CD4-positive, alpha-beta T cell (primary cell): ENCODE measurements at regions not wholly inside any gene's neighbourhood (a gene's known extent, or its start where the extent isn't known, plus 50 kb on each side); places are given as distances from the start of the nearest gene placed in this dataset.

Experiments
- ATAC-seq: fragments of 200-7000 bp; cut with Tn5 transposase; one replicate; pipeline ENCODE4 v1.10.0; 2022; ENCODE audit warnings: mild to moderate bottlenecking; ENCODE audit not compliant: poor library complexity
- CTCF ChIA-PET: fragments of 350-600 bp; sonication (Branson Sonifier 250); formaldehyde crosslinking; loops from one replicate; lab custom pipeline; 2021; ENCODE audit warnings: antibody characterized with exemption, inconsistent platforms; lab: Charles Lee
- POLR2A ChIA-PET: fragments of 350-600 bp; sonication (Branson Sonifier 250); formaldehyde crosslinking; loops from one replicate; lab custom pipeline; 2021; ENCODE audit warnings: antibody characterized with exemption, inconsistent platforms; lab: Charles Lee
- DNase-seq, 14 experiments: peaks; one replicate each; pipeline ENCODE4 v3.0.0-alpha.2; 2013 to 2020; ENCODE audit warnings: mixed read lengths in 2 of 14
- H3K27ac ChIP-seq, 2 donors: one replicate each; pipeline versions ENCODE4 v1.5.1 to v1.7.0; 2013; ENCODE audit warnings: low read length in 2 of 2, low read depth in 1 of 2, mild to moderate bottlenecking in 1 of 2
- H3K27me3 ChIP-seq, 2 experiments: 1 replicate in 1 of 2; 2 replicates in 1 of 2; pipeline versions ENCODE4 v1.6.1 to v1.7.0; 2013; ENCODE audit warnings: low read length in 2 of 2, control low read depth in 1 of 2, mild to moderate bottlenecking in 1 of 2, moderate library complexity in 1 of 2; ENCODE audit not compliant: insufficient read depth in 2 of 2, control insufficient read depth in 1 of 2
- H3K36me3 ChIP-seq: one replicate; pipeline ENCODE4 v1.6.1; 2013; ENCODE audit warnings: low read length, control low read depth; ENCODE audit not compliant: insufficient read depth
- H3K4me1 ChIP-seq: one replicate; pipeline ENCODE4 v1.6.1; 2013; ENCODE audit warnings: low read length, control low read depth; ENCODE audit not compliant: insufficient read depth
- H3K4me3 ChIP-seq: one replicate; pipeline ENCODE4 v1.5.1; 2013; ENCODE audit warnings: mild to moderate bottlenecking, low read length, moderate library complexity
- H3K9me3 ChIP-seq, 2 experiments: 1 replicate in 1 of 2; 2 replicates in 1 of 2; pipeline versions ENCODE4 v1.6.1 to v1.7.0; 2013; ENCODE audit warnings: low read length in 2 of 2, mild to moderate bottlenecking in 2 of 2, control low read depth in 1 of 2, moderate library complexity in 1 of 2; ENCODE audit not compliant: control insufficient read depth in 1 of 2, insufficient read depth in 1 of 2
- H3K27ac Mint-ChIP-seq: one replicate; pipeline ENCODE4 v1.8.0; 2020; ENCODE audit warnings: mixed read lengths
- H3K27me3 Mint-ChIP-seq: one replicate; pipeline ENCODE4 v1.8.0; 2021; ENCODE audit warnings: mixed read lengths
- H3K36me3 Mint-ChIP-seq: one replicate; pipeline ENCODE4 v1.8.0; 2021; ENCODE audit warnings: low read depth, mixed read lengths
- H3K4me1 Mint-ChIP-seq: one replicate; pipeline ENCODE4 v1.8.0; 2021; ENCODE audit warnings: low read depth, mixed read lengths
- H3K4me3 Mint-ChIP-seq: one replicate; pipeline ENCODE4 v1.8.0; 2020; ENCODE audit warnings: mild to moderate bottlenecking, mixed read lengths
- H3K9me3 Mint-ChIP-seq: one replicate; pipeline ENCODE4 v1.8.0; 2020; ENCODE audit warnings: mixed read lengths
- CTCF ChIP-seq: fragments of 200-600 bp; IDR thresholded peaks from one replicate; pipeline ENCODE4 v1.8.0; 2022; ENCODE audit warnings: antibody characterized with exemption, mild to moderate bottlenecking
- intact Hi-C, 2 experiments: fragments of 100-400 bp; cut with DNase I in 1 of 2; cut with micrococcal nuclease in 1 of 2; formaldehyde crosslinking; loops; one replicate each; pipeline versions ENCODE4 v1.15.1 to v1.9.0; 2023 to 2025; cut with DNase I, micrococcal nuclease

- TF ChIP-seq CTCF: no peak
- Mint-ChIP-seq H3K4me3 (no peak overlapping the region), H3K4me1 (no peaks in the 10 kb centered on the region), H3K27me3 (peaks cover 22% of the 10 kb centered on the region), H3K36me3 (no peaks in the 10 kb centered on the region), H3K27ac (no peak overlapping the region), H3K9me3 (no peaks in the 10 kb centered on the region)
- no peaks in the 10 kb centered on the region for H3K27me3 ChIP-seq
- no peak for DNase-seq
- no peaks in the 10 kb centered on the region for H3K4me1 ChIP-seq
- no peak for ATAC-seq
- peaks cover 0 to 13% of the 10 kb centered on the region in 2 experiments for H3K9me3 ChIP-seq
- ChIA-PET POLR2A (no interaction called here), CTCF (no interaction called here)
- no peak overlapping the region for H3K27ac ChIP-seq
- intact Hi-C loops: no loop called here
- H3K4me3 ChIP-seq: no peak overlapping the region
- no peaks in the 10 kb centered on the region for H3K36me3 ChIP-seq
These were observed 976.9 kb downstream of the BRD1 start for GRCh38 chr22:48850658-48851287.

- Histone ChIP-seq H3K27ac (no peak overlapping the region), H3K9me3 (peaks cover 0 to 13% of the 10 kb centered on the region in 2 experiments), H3K27me3 (no peaks in the 10 kb centered on the region), H3K4me1 (no peaks in the 10 kb centered on the region), H3K36me3 (no peaks in the 10 kb centered on the region), H3K4me3 (no peak overlapping the region)
- Mint-ChIP-seq H3K27me3 (peaks cover 22% of the 10 kb centered on the region), H3K27ac (no peak overlapping the region), H3K9me3 (no peaks in the 10 kb centered on the region), H3K4me1 (no peaks in the 10 kb centered on the region), H3K4me3 (no peak overlapping the region), H3K36me3 (no peaks in the 10 kb centered on the region)
- no peak for TF ChIP-seq CTCF
- intact Hi-C loops: no loop called here
- CTCF ChIA-PET: no interaction called here
- DNase-seq (no peak), ATAC-seq (no peak)
- POLR2A ChIA-PET: no interaction called here
These were observed 977.6 kb downstream of the BRD1 start for GRCh38 chr22:48849963-48850657.

DNA sequence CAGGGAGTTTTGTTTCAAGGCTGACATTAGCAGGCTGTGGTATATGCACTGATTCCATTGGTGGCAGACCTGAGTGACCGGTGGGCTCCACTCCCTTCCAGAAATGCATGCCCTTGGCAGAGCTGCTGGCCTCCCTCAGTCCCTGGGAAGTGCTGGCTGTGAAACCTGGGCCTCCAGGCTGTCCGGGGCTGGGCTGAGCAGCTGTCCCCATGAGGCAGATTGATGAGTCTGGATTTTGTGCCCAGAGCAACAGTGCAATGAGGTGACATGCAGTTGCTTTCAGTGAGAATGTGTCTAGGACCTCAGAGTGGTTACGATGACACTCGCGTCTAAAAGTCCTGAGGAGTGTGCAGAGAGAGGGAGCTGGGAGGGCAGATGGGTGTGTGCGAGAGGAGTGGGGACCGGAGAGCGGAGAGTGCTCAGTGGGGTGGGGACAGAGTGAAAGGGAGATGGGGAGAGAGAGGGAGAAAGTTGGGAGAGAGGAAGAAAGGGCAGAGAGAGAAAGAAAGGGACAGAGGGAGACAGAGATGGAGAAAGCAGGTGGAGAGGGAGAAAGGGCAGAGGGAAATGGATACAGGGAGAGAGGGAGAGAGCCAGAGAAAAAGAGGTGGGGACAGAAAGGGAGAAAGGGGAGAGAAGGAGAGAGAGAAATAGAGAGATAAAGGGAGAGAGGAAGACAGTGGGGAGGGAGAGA, 978.3 kb downstream of the BRD1 start:
- H3K27ac Mint-ChIP-seq: no peak overlapping the region

More for the DNA sequence above, 978.3 kb downstream of the BRD1 start:
- Mint-ChIP-seq H3K4me3 (no peak overlapping the region), H3K9me3 (no peaks in the 10 kb centered on the region), H3K27me3 (peaks cover 22% of the 10 kb centered on the region), H3K4me1 (no peaks in the 10 kb centered on the region), H3K36me3 (no peaks in the 10 kb centered on the region)
- H3K36me3 ChIP-seq: no peaks in the 10 kb centered on the region
- TF ChIP-seq CTCF: no peak
- ATAC-seq (no peak), DNase-seq (no peak)
- intact Hi-C loops: no loop called here
- H3K4me1 ChIP-seq: no peaks in the 10 kb centered on the region
- no peak overlapping the region for H3K27ac ChIP-seq
- peaks cover 0 to 15% of the 10 kb centered on the region in 2 experiments for H3K9me3 ChIP-seq
- ChIA-PET POLR2A (no interaction called here), CTCF (no interaction called here)
- no peak overlapping the region for H3K4me3 ChIP-seq
- no peaks in the 10 kb centered on the region for H3K27me3 ChIP-seq
